ENCODE measurements at regions not wholly inside any gene's neighbourhood (a gene's known extent, or its start where the extent isn't known, plus 50 kb on each side); places are given as distances from the start of the nearest gene placed in this dataset.

GRCh38 chr4:129546531-129546930 is 450.6 kb downstream of the C4orf33 start:
- no peak for DNase-seq (ENCODE audit: low read depth in 3 of 3)

GRCh38 chr4:129550281-129550785 is 454.4 kb downstream of the C4orf33 start:
- DNase-seq (ENCODE audit: low read depth in 3 of 3) = no peak

GRCh38 chr4:129561280-129561679 is 465.3 kb downstream of the C4orf33 start:
- DNase-seq (ENCODE audit: low read depth in 3 of 3) = no peak

GRCh38 chr4:129561886-129562671 is 466.1 kb downstream of the C4orf33 start:
- no peak for DNase-seq (ENCODE audit: low read depth in 3 of 3)

- DNase-seq (ENCODE audit: low read depth in 3 of 3) = no peak
These were observed 469.3 kb downstream of the C4orf33 start for GRCh38 chr4:129565214-129565613.

GRCh38 chr4:129570326-129570725 is 474.4 kb downstream of the C4orf33 start:
- no peak for DNase-seq (ENCODE audit: low read depth in 3 of 3)

- no peak for DNase-seq (ENCODE audit: low read depth in 3 of 3)
These were observed 482.4 kb downstream of the C4orf33 start for GRCh38 chr4:129578336-129578735.

- DNase-seq (ENCODE audit: low read depth in 3 of 3) = no peak
These were observed 485.4 kb downstream of the C4orf33 start for GRCh38 chr4:129581305-129581704.

GRCh38 chr4:129583868-129584267 is 487.9 kb downstream of the C4orf33 start:
- DNase-seq (ENCODE audit: low read depth in 3 of 3) = no peak

GRCh38 chr4:129598582-129598981 is 502.6 kb downstream of the C4orf33 start:
- no peak for DNase-seq (ENCODE audit: low read depth in 3 of 3)

- no peak for DNase-seq (ENCODE audit: low read depth in 3 of 3)
These were observed 504.9 kb downstream of the C4orf33 start for GRCh38 chr4:129600898-129601297.

- DNase-seq (ENCODE audit: low read depth in 3 of 3) = no peak
These were observed 506.5 kb downstream of the C4orf33 start for GRCh38 chr4:129602447-129602846.

GRCh38 chr4:129603241-129603931 is 507.4 kb downstream of the C4orf33 start:
- no peak for DNase-seq (ENCODE audit: low read depth in 3 of 3)

- no peak for DNase-seq (ENCODE audit: low read depth in 3 of 3)
These were observed 508.8 kb downstream of the C4orf33 start for GRCh38 chr4:129604632-129605255.

- no peak for DNase-seq (ENCODE audit: low read depth in 3 of 3)
These were observed 518.7 kb downstream of the C4orf33 start for GRCh38 chr4:129614611-129615010.

GRCh38 chr4:129622566-129622965 is 526.6 kb downstream of the C4orf33 start:
- no peak for DNase-seq (ENCODE audit: low read depth in 3 of 3)

GRCh38 chr4:129623233-129623875 is 527.4 kb downstream of the C4orf33 start:
- no peak for DNase-seq (ENCODE audit: low read depth in 3 of 3)

GRCh38 chr4:129641179-129641578 is 545.2 kb downstream of the C4orf33 start:
- DNase-seq (ENCODE audit: low read depth in 3 of 3) = peak in 1 of 3 experiments; percentile 17

- no peak for DNase-seq (ENCODE audit: low read depth in 3 of 3)
These were observed 549.5 kb downstream of the C4orf33 start for GRCh38 chr4:129645461-129645860.

GRCh38 chr4:129668092-129668491 is 572.1 kb downstream of the C4orf33 start:
- no peak for DNase-seq (ENCODE audit: low read depth in 3 of 3)

GRCh38 chr4:129672941-129673340 is 577.0 kb downstream of the C4orf33 start:
- no peak for DNase-seq (ENCODE audit: low read depth in 3 of 3)

GRCh38 chr4:129675036-129675435 is 579.1 kb downstream of the C4orf33 start:
- DNase-seq (ENCODE audit: low read depth in 3 of 3) = no peak

Measured in stimulated activated CD4-positive, alpha-beta T cell treated with anti-CD3 and anti-CD28 coated beads, TNF-alpha, amount 100 ng/mL, for 24 hours (primary cell).